Naive thymus-derived CD4-positive, alpha-beta T cell (primary cell): ENCODE measurements at regions not wholly inside any gene's neighbourhood (a gene's known extent, or its start where the extent isn't known, plus 50 kb on each side); places are given as distances from the start of the nearest gene placed in this dataset.
"Not testable (repeated sequence)": the region's sequence is repeated elsewhere in the genome, so short reads cannot be mapped to it uniquely, and the experiment has no call there.

Experiments used
- ATAC-seq: fragments of 150-1000 bp; cut with Tn5 transposase; 2 replicates; pipeline ENCODE4 v1.10.0; 2021; ENCODE audit warnings: mild to moderate bottlenecking, moderate library complexity
- CTCF ChIA-PET: fragments of 350-600 bp; sonication (Branson Sonifier 250); formaldehyde crosslinking; loops from one replicate; lab custom pipeline; 2021; ENCODE audit warnings: antibody characterized with exemption; lab: Charles Lee
- POLR2A ChIA-PET: fragments of 350-600 bp; sonication (Branson Sonifier 250); formaldehyde crosslinking; loops from one replicate; lab custom pipeline; 2021; ENCODE audit warnings: antibody characterized with exemption, inconsistent platforms; lab: Charles Lee
- DNase-seq, 9 donors: peaks; one replicate each; pipeline versions ENCODE4 v3.0.0 to v3.0.0-alpha.2; 2020 to 2022; ENCODE audit warnings: mixed read lengths in 1 of 9
- H3K27ac ChIP-seq: one replicate; pipeline ENCODE4 v1.7.0; 2013; ENCODE audit warnings: mild to moderate bottlenecking, low read depth, low read length, moderate library complexity
- H3K27me3 ChIP-seq, 2 donors: one replicate each; pipeline ENCODE4 v1.7.0; 2013; ENCODE audit warnings: low read length in 2 of 2, mild to moderate bottlenecking in 2 of 2, moderate library complexity in 2 of 2; ENCODE audit not compliant: control insufficient read depth in 2 of 2, insufficient read depth in 2 of 2
- H3K36me3 ChIP-seq, 3 experiments: 1 replicate in 2 of 3; 2 replicates in 1 of 3; pipeline ENCODE4 v1.7.0; 2013; ENCODE audit warnings: low read length in 3 of 3, mild to moderate bottlenecking in 3 of 3, moderate library complexity in 1 of 3; ENCODE audit not compliant: insufficient read depth in 3 of 3, control insufficient read depth in 2 of 3
- H3K4me1 ChIP-seq, 2 donors: one replicate each; pipeline ENCODE4 v1.7.0; 2013; ENCODE audit warnings: low read length in 2 of 2, mild to moderate bottlenecking in 2 of 2, moderate library complexity in 1 of 2; ENCODE audit not compliant: control insufficient read depth in 2 of 2, insufficient read depth in 2 of 2
- H3K4me3 ChIP-seq: 2 replicates; pipeline ENCODE4 v1.7.0; 2013; ENCODE audit warnings: mild to moderate bottlenecking, low read length
- H3K9me3 ChIP-seq, 3 experiments: 1 replicate in 2 of 3; 2 replicates in 1 of 3; pipeline ENCODE4 v1.7.0; 2013; ENCODE audit warnings: low read length in 3 of 3; ENCODE audit not compliant: control insufficient read depth in 2 of 3
- H3K27ac Mint-ChIP-seq, 9 donors: one replicate each; pipeline ENCODE4 v1.8.0; 2020 to 2022; ENCODE audit warnings: mixed read lengths in 9 of 9, mild to moderate bottlenecking in 8 of 9, moderate library complexity in 5 of 9, inconsistent platforms in 2 of 9
- H3K27me3 Mint-ChIP-seq, 5 donors: one replicate each; pipeline ENCODE4 v1.8.0; 2021 to 2022; ENCODE audit warnings: mixed read lengths in 5 of 5, mild to moderate bottlenecking in 1 of 5
- H3K36me3 Mint-ChIP-seq, 5 donors: one replicate each; pipeline ENCODE4 v1.8.0; 2020 to 2022; ENCODE audit warnings: mixed read lengths in 5 of 5, mild to moderate bottlenecking in 3 of 5, inconsistent platforms in 1 of 5
- H3K4me1 Mint-ChIP-seq, 7 donors: one replicate each; pipeline ENCODE4 v1.8.0; 2020 to 2022; ENCODE audit warnings: mixed read lengths in 7 of 7, mild to moderate bottlenecking in 3 of 7, inconsistent platforms in 1 of 7
- H3K4me3 Mint-ChIP-seq, 10 donors: one replicate each; pipeline ENCODE4 v1.8.0; 2020 to 2022; ENCODE audit warnings: mild to moderate bottlenecking in 10 of 10, mixed read lengths in 10 of 10, moderate library complexity in 6 of 10, inconsistent platforms in 2 of 10
- H3K9me3 Mint-ChIP-seq, 11 donors: one replicate each; pipeline ENCODE4 v1.8.0; 2020 to 2022; ENCODE audit warnings: mixed read lengths in 11 of 11, mild to moderate bottlenecking in 4 of 11, inconsistent platforms in 1 of 11, moderate library complexity in 1 of 11
- intact Hi-C, 2 donors: fragments of 100-400 bp; cut with micrococcal nuclease; formaldehyde crosslinking; loops; one replicate each; pipeline ENCODE4 v1.15.1; 2023

DNA sequence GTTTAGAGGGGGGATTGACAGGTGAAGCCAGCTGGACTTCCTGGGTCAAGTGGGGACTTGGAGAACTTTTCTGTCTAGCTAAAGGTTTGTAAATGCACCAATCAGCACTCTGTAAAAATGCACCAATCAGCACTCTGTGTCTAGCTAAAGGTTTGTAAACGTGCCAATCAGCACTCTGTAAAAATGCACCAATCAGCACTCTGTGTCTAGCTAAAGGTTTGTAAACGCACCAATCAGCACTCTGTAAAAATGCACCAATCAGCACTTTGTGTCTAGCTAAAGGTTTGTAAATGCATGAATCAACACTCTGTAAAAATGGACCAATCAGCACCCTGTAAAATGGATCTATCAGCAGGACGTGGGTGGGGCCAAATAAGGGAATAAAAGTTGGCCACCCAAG, 120.1 kb upstream of the AGTR1 start:
- ATAC-seq, H3K4me1 ChIP-seq, CTCF ChIA-PET, H3K4me3 Mint-ChIP-seq, H3K9me3 ChIP-seq, H3K27ac Mint-ChIP-seq, H3K27me3 Mint-ChIP-seq, H3K27me3 ChIP-seq, H3K4me1 Mint-ChIP-seq, DNase-seq, H3K36me3 ChIP-seq, POLR2A ChIA-PET, intact Hi-C loops, H3K4me3 ChIP-seq, H3K27ac ChIP-seq, H3K36me3 Mint-ChIP-seq: not testable (repeated sequence)
- peaks cover 1 to 13% (median 6%) of the 10 kb centered on the region in 11 donors for H3K9me3 Mint-ChIP-seq

DNA sequence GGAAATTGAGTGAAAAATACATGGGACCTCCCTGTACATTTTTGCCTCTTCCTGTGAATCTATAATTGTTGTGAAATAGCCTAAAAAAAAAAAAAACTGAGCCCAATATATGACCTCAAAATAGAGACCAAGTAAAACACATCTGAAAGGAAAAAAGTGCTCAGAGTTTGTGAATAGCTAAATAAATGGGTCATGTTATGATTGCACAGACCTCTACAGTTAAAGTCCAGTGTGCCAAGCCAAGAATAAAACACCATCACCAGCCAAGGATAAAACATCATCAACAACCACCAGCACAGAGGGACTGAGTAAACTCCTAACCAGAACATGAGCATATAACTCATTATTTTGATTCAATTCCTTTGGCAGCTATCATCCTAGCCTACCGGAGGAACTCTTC, 115.6 kb upstream of the AGTR1 start:
- Histone ChIP-seq H3K4me3 (no peak overlapping the region), H3K36me3 (no peaks in the 10 kb centered on the region), H3K4me1 (no peaks in the 10 kb centered on the region), H3K27me3 (no peaks in the 10 kb centered on the region), H3K27ac (no peak overlapping the region), H3K9me3 (no peaks in the 10 kb centered on the region)
- POLR2A ChIA-PET, result no interaction called here
- no peak for DNase-seq
- CTCF ChIA-PET, result no interaction called here
- Mint-ChIP-seq H3K36me3 (no peaks in the 10 kb centered on the region), H3K4me1 (no peaks in the 10 kb centered on the region), H3K27me3 (no peaks in the 10 kb centered on the region), H3K4me3 (no peak overlapping the region), H3K27ac (no peak overlapping the region), H3K9me3 (peaks cover 0 to 14% (median 3%) of the 10 kb centered on the region in 11 donors)
- intact Hi-C loops, result no loop called here
- no peak for ATAC-seq

DNA sequence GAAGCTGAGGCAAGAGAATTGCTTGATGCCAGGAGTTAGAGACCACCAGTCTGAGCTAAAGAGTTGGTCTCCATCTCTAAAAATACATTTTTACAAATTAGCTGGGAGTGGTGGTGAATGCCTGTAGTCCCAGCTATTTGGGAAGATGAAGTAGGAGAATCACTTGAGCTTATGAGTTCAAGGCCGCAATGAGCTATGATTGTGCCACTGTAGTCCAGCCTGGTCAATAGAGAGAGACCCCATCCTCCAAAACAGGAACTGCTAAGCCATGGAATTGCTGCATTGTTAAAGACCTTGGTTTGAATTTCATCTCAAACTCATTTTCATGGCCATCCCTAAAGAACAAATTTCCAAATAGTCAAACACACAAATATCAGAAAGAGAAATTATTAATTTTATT, 113.9 kb upstream of the AGTR1 start:
- Mint-ChIP-seq H3K27me3 (no peaks in the 10 kb centered on the region), H3K27ac (no peak overlapping the region), H3K4me3 (no peak overlapping the region), H3K36me3 (no peaks in the 10 kb centered on the region), H3K9me3 (peaks cover 0 to 6% (median 3%) of the 10 kb centered on the region in 11 donors), H3K4me1 (no peaks in the 10 kb centered on the region)
- Histone ChIP-seq H3K4me1 (no peaks in the 10 kb centered on the region), H3K27me3 (no peaks in the 10 kb centered on the region), H3K36me3 (no peaks in the 10 kb centered on the region), H3K9me3 (no peaks in the 10 kb centered on the region), H3K27ac (no peak overlapping the region), H3K4me3 (no peak overlapping the region)
- ChIA-PET POLR2A (no interaction called here), CTCF (no interaction called here)
- ATAC-seq (no peak), DNase-seq (no peak)
- intact Hi-C loops, result no loop called here

DNA sequence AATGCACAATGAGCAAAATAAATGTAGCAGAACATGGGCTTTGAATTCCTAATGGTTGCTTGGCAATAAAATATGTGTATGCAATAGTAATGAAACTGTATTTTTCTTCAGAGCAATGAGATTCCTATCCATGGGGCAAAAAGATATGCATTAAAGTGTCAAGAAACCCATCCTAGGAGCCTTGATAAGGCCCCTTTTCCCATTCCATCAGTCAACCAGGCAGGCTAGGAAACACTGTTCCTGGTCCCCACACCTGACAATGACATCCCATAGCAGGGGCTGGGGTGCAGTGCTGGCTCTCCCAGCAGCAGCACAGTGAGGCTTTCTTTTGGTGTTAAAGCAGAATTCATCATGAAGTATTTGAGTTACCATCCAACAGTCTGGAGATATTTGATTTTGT, 113.3 kb upstream of the AGTR1 start:
- Histone ChIP-seq H3K4me3 (no peak overlapping the region), H3K36me3 (no peaks in the 10 kb centered on the region), H3K9me3 (no peaks in the 10 kb centered on the region), H3K27ac (no peak overlapping the region), H3K4me1 (no peaks in the 10 kb centered on the region), H3K27me3 (no peaks in the 10 kb centered on the region)
- DNase-seq (no peak), ATAC-seq (no peak)
- Mint-ChIP-seq H3K4me1 (no peaks in the 10 kb centered on the region), H3K36me3 (no peaks in the 10 kb centered on the region), H3K4me3 (no peak overlapping the region), H3K27me3 (no peaks in the 10 kb centered on the region), H3K9me3 (peaks cover 0 to 5% (median 0%) of the 10 kb centered on the region in 11 donors), H3K27ac (no peak overlapping the region)
- POLR2A ChIA-PET, result no interaction called here
- intact Hi-C loops, result no loop called here
- CTCF ChIA-PET, result no interaction called here

- no peaks in the 10 kb centered on the region for H3K27me3 Mint-ChIP-seq
- no peak for DNase-seq
- Histone ChIP-seq H3K9me3 (no peaks in the 10 kb centered on the region), H3K4me1 (no peaks in the 10 kb centered on the region), H3K36me3 (no peaks in the 10 kb centered on the region), H3K27me3 (no peaks in the 10 kb centered on the region), H3K4me3 (no peak overlapping the region), H3K27ac (no peak overlapping the region)
- H3K27ac Mint-ChIP-seq, result no peak overlapping the region
- CTCF ChIA-PET, result no interaction called here
- no peak for ATAC-seq
- H3K4me3 Mint-ChIP-seq, result no peak overlapping the region
- no peaks in the 10 kb centered on the region for H3K4me1 Mint-ChIP-seq
- POLR2A ChIA-PET, result no interaction called here
- H3K36me3 Mint-ChIP-seq, result no peaks in the 10 kb centered on the region
- intact Hi-C loops, result no loop called here
- peaks cover 0 to 6% (median 3%) of the 10 kb centered on the region in 11 donors for H3K9me3 Mint-ChIP-seq
Observed at GRCh38 chr3:148585671-148586379, 111.9 kb upstream of the AGTR1 start.

GRCh38 chr3:148588291-148588690, 109.4 kb upstream of the AGTR1 start:
- Histone ChIP-seq H3K9me3 (no peaks in the 10 kb centered on the region), H3K4me3 (no peak overlapping the region), H3K27ac (no peak overlapping the region), H3K36me3 (no peaks in the 10 kb centered on the region), H3K4me1 (no peaks in the 10 kb centered on the region), H3K27me3 (no peaks in the 10 kb centered on the region)
- Mint-ChIP-seq H3K9me3 (peaks cover 0 to 18% (median 0%) of the 10 kb centered on the region in 11 donors), H3K4me3 (no peak overlapping the region), H3K27ac (no peak overlapping the region), H3K27me3 (no peaks in the 10 kb centered on the region), H3K36me3 (no peaks in the 10 kb centered on the region), H3K4me1 (no peaks in the 10 kb centered on the region)
- POLR2A ChIA-PET, result no interaction called here
- intact Hi-C loops, result no loop called here
- CTCF ChIA-PET, result no interaction called here
- DNase-seq, result no peak
- no peak for ATAC-seq

GRCh38 chr3:148591525-148591924, 106.2 kb upstream of the AGTR1 start:
- Histone ChIP-seq H3K36me3 (no peaks in the 10 kb centered on the region), H3K4me1 (no peaks in the 10 kb centered on the region), H3K4me3 (no peak overlapping the region), H3K27ac (no peak overlapping the region), H3K27me3 (no peaks in the 10 kb centered on the region), H3K9me3 (no peaks in the 10 kb centered on the region)
- H3K27me3 Mint-ChIP-seq, result no peaks in the 10 kb centered on the region
- ChIA-PET CTCF (no interaction called here), POLR2A (no interaction called here)
- no peaks in the 10 kb centered on the region for H3K36me3 Mint-ChIP-seq
- DNase-seq, result no peak
- intact Hi-C loops, result no loop called here
- peaks cover 0 to 18% (median 0%) of the 10 kb centered on the region in 11 donors for H3K9me3 Mint-ChIP-seq
- H3K27ac Mint-ChIP-seq, result no peak overlapping the region
- H3K4me1 Mint-ChIP-seq, result no peaks in the 10 kb centered on the region
- H3K4me3 Mint-ChIP-seq, result no peak overlapping the region
- ATAC-seq, result no peak
